ENCODE measurements at regions not wholly inside any gene's neighbourhood (a gene's known extent, or its start where the extent isn't known, plus 50 kb on each side); places are given as distances from the start of the nearest gene placed in this dataset.

- Histone ChIP-seq H3K9me3 (ENCODE audit: control insufficient read depth in 4 of 4, low read length in 3 of 4) (no peaks in the 10 kb centered on the region), H3K4me1 (ENCODE audit: control insufficient read depth in 4 of 4, insufficient read depth in 4 of 4, low read length in 3 of 4) (peaks cover 0 to 12% (median 5%) of the 10 kb centered on the region in 4 donors), H3K27me3 (ENCODE audit: control insufficient read depth in 4 of 4, insufficient read depth in 4 of 4, low read length in 3 of 4) (peaks cover 0 to 4% (median 0%) of the 10 kb centered on the region in 4 donors), H3K36me3 (ENCODE audit: control insufficient read depth in 4 of 4, insufficient read depth in 3 of 4, low read depth in 1 of 4, low read length in 3 of 4) (no peaks in the 10 kb centered on the region), H3K9ac (ENCODE audit: low read depth in 1 of 2, low read length in 2 of 2) (no peak overlapping the region), H3K27ac (ENCODE audit: low read depth in 1 of 2, low read length in 2 of 2) (peak overlapping the region in 1 of 2 donors; percentile 18), H3K4me3 (ENCODE audit: low read depth in 1 of 3, low read length in 3 of 3) (no peak overlapping the region)
- WGBS = 15% methylated on average over 5 of the region's 5 CpGs
- TF ChIP-seq RAD21 (IDR thresholded peaks at IDR 0.05) = peak in 1 of 2 donors; percentile 2
- TF ChIP-seq YY1 (IDR thresholded peaks at IDR 0.05) = no peak
- TF ChIP-seq SP1 (IDR thresholded peaks at IDR 0.05) = no peak
- TF ChIP-seq RXRA (IDR thresholded peaks at IDR 0.05) = no peak
- no peak for DNase-seq (ENCODE audit: low spot score)
Measured at GRCh38 chrX:39336671-39337311, 535.5 kb downstream of the MID1IP1 start.

GRCh38 chrX:39337451-39337850, 536.2 kb downstream of the MID1IP1 start:
- Histone ChIP-seq H3K9ac (ENCODE audit: low read depth in 1 of 2, low read length in 2 of 2) (no peak overlapping the region), H3K4me1 (ENCODE audit: control insufficient read depth in 4 of 4, insufficient read depth in 4 of 4, low read length in 3 of 4) (peaks cover 0 to 12% (median 5%) of the 10 kb centered on the region in 4 donors), H3K27me3 (ENCODE audit: control insufficient read depth in 4 of 4, insufficient read depth in 4 of 4, low read length in 3 of 4) (peaks cover 0 to 4% (median 0%) of the 10 kb centered on the region in 4 donors), H3K4me3 (ENCODE audit: low read depth in 1 of 3, low read length in 3 of 3) (no peak overlapping the region), H3K27ac (ENCODE audit: low read depth in 1 of 2, low read length in 2 of 2) (no peak overlapping the region), H3K9me3 (ENCODE audit: control insufficient read depth in 4 of 4, low read length in 3 of 4) (no peaks in the 10 kb centered on the region), H3K36me3 (ENCODE audit: control insufficient read depth in 4 of 4, insufficient read depth in 3 of 4, low read depth in 1 of 4, low read length in 3 of 4) (no peaks in the 10 kb centered on the region)
- WGBS = 45% methylated on average over 5 of the region's 5 CpGs
- TF ChIP-seq NR2F2 (IDR thresholded peaks at IDR 0.05) (no peak), TAF1 (conservative IDR thresholded peaks at IDR 0.05) (no peak), JUND (IDR thresholded peaks at IDR 0.05) (no peak), YY1 (IDR thresholded peaks at IDR 0.05) (no peak), FOXA1 (IDR thresholded peaks at IDR 0.05) (no peak), FOXA2 (IDR thresholded peaks at IDR 0.05) (no peak), RXRA (IDR thresholded peaks at IDR 0.05) (no peak), GABPA (IDR thresholded peaks at IDR 0.05 in 1 of 2, conservative IDR thresholded peaks at IDR 0.05 in 1 of 2) (no peak), ZBTB33 (IDR thresholded peaks at IDR 0.05) (no peak), ATF3 (IDR thresholded peaks at IDR 0.05) (no peak), HNF4A (conservative IDR thresholded peaks at IDR 0.05) (no peak), HNF4G (IDR thresholded peaks at IDR 0.05) (no peak), RAD21 (IDR thresholded peaks at IDR 0.05) (no peak), EGR1 (IDR thresholded peaks at IDR 0.05; ENCODE audit: low read depth in 2 of 2) (no peak), CTCF (IDR thresholded peaks at IDR 0.05; ENCODE audit: low read depth, low read length, missing input control) (no peak), SP1 (IDR thresholded peaks at IDR 0.05) (no peak), MAX (IDR thresholded peaks at IDR 0.05) (no peak), REST (IDR thresholded peaks at IDR 0.05) (no peak)
- DNase-seq (ENCODE audit: low spot score) = no peak
